PC-3 (cell line): ENCODE measurements at regions not wholly inside any gene's neighbourhood (a gene's known extent, or its start where the extent isn't known, plus 50 kb on each side); places are given as distances from the start of the nearest gene placed in this dataset.

ENCODE experiments used
- ATAC-seq: fragments of 200-7000 bp; cut with Tn5 transposase; 2 replicates; pipeline ENCODE4 v1.9.1; 2020; ENCODE audit warnings: mild to moderate bottlenecking, moderate library complexity
- BruUV-seq: library from RNA; stranded (reverse); fragments of 400-500 nt; replicated peaks from 2 replicates; lab custom pipeline; 2021; lab: Mats Ljungman, UMichigan
- CTCF ChIA-PET: fragments of 300-600 bp; sonication (Branson Sonifier 250); formaldehyde crosslinking; loops from one replicate; lab custom pipeline; 2022; ENCODE audit warnings: antibody characterized with exemption; lab: Charles Lee
- POLR2A ChIA-PET: fragments of 300-600 bp; sonication (Branson Sonifier 250); formaldehyde crosslinking; loops from one replicate; lab custom pipeline; 2022; ENCODE audit warnings: antibody characterized with exemption; ENCODE audit not compliant: unreplicated experiment; lab: Charles Lee
- DNase-seq: peaks from one replicate; pipeline ENCODE4 v3.0.0-alpha.2; 2015
- H2AFZ ChIP-seq: fragments of 300-600 bp; sonication (generic); 2 replicates; pipeline ENCODE4 v1.6.0; 2016; ENCODE audit warnings: antibody characterized with exemption, low read length
- H3F3A ChIP-seq: fragments of 300-600 bp; sonication (generic); one replicate; pipeline ENCODE4 v1.6.0; 2017; ENCODE audit warnings: antibody characterized with exemption, low read length, control low read depth, mild to moderate bottlenecking; ENCODE audit not compliant: unreplicated experiment
- H3K27ac ChIP-seq: fragments of 300-600 bp; sonication (generic); 2 replicates; pipeline ENCODE4 v1.5.1; 2016; ENCODE audit warnings: mild to moderate bottlenecking, low read length
- H3K27me3 ChIP-seq: fragments of 300-600 bp; sonication (generic); 2 replicates; pipeline ENCODE4 v1.6.1; 2016; ENCODE audit warnings: low read length, mixed read lengths
- H3K36me3 ChIP-seq: fragments of 300-600 bp; sonication (generic); 2 replicates; pipeline ENCODE4 v1.6.1; 2016; ENCODE audit warnings: low read depth, mixed run types, low read length, mixed read lengths
- H3K4me1 ChIP-seq: fragments of 300-600 bp; sonication (generic); 2 replicates; pipeline ENCODE4 v1.5.1; 2016; ENCODE audit warnings: low read length; ENCODE audit not compliant: insufficient read depth
- H3K4me2 ChIP-seq: fragments of 300-600 bp; sonication (generic); 2 replicates; pipeline ENCODE4 v1.6.0; 2016; ENCODE audit warnings: low read length
- H3K4me3 ChIP-seq: fragments of 300-600 bp; sonication (generic); 2 replicates; pipeline ENCODE4 v1.5.1; 2016; ENCODE audit warnings: mild to moderate bottlenecking, low read length, mixed read lengths
- H3K79me2 ChIP-seq: fragments of 300-600 bp; sonication (generic); 2 replicates; pipeline ENCODE4 v1.6.1; 2017; ENCODE audit warnings: low read length, mixed read lengths
- H3K9ac ChIP-seq: fragments of 300-600 bp; sonication (generic); 2 replicates; pipeline ENCODE4 v1.6.0; 2016; ENCODE audit warnings: mild to moderate bottlenecking, low read length
- H3K9me2 ChIP-seq: fragments of 300-600 bp; sonication (generic); replicated peaks from 2 replicates; pipeline ENCODE4 v1.6.1; 2016; ENCODE audit warnings: mixed run types, low read length, mixed read lengths
- H3K9me3 ChIP-seq: fragments of 300-600 bp; sonication (generic); 2 replicates; pipeline ENCODE4 v1.6.1; 2016; ENCODE audit warnings: low read length, mixed read lengths
- H4K20me1 ChIP-seq: fragments of 300-600 bp; sonication (generic); 2 replicates; pipeline ENCODE4 v1.6.1; 2016; ENCODE audit warnings: low read length, mixed read lengths
- EZH2 ChIP-seq: fragments of 300-600 bp; sonication (generic); IDR thresholded peaks from one replicate; pipeline ENCODE4 v1.6.1; 2017; ENCODE audit warnings: antibody characterized with exemption, mild to moderate bottlenecking, low read length; ENCODE audit not compliant: unreplicated experiment
- EZH2phosphoT487 ChIP-seq: fragments of 300-600 bp; sonication (generic); IDR thresholded peaks from 2 replicates; pipeline ENCODE4 v1.6.1; 2018; ENCODE audit warnings: mild to moderate bottlenecking, antibody characterized with exemption, low read length, borderline replicate concordance
- intact Hi-C: fragments of 100-400 bp; cut with micrococcal nuclease; formaldehyde crosslinking; loops from 2 replicates; pipeline ENCODE4 v1.9.0; 2023
- TF ChIP-seq, protein P1 (sequence below): fragments of 300-600 bp; sonication (generic); conservative IDR thresholded peaks from 2 replicates; pipeline ENCODE4 v1.5.1; 2017; ENCODE audit warnings: antibody characterized with exemption, low read depth, mild to moderate bottlenecking, low read length

DNA sequence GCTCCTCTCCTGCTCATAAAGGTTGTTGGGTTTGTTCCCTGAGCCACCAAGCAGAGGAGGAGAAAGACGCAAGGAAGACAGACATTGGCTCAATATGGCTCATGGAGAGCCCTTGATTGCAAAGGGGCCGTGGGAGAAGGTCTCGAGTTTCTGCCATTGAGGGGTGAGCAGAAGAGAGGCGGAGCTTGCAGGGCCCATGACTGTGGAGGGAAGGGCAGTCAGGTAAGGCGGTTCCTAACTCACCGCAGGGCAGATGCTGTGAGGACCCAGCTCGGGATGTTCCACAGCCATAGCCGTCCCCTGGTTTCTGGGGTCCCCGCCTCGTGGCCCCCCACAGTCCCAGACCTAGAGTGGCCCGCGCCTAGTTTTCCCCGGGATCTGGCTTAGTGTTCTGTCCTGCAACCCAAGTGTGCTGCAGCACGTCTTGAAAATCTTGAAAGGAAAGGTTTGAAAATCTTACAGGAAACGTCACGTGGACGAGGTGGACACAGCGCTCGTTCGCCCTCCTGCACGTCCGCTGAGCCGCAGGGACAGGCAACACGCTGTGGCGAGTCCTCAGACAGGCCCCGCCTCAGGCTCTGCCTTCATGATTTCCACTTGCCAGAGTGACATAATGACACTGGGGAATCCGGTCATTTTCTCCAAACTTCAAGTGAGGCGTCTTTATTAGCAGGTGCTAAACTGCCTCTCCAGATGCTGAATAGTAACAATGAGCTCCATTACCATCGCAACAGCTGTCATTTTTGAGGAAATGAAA lies 105.5 kb upstream of the HDAC4 start:
- ATAC-seq, result no peak

DNA sequence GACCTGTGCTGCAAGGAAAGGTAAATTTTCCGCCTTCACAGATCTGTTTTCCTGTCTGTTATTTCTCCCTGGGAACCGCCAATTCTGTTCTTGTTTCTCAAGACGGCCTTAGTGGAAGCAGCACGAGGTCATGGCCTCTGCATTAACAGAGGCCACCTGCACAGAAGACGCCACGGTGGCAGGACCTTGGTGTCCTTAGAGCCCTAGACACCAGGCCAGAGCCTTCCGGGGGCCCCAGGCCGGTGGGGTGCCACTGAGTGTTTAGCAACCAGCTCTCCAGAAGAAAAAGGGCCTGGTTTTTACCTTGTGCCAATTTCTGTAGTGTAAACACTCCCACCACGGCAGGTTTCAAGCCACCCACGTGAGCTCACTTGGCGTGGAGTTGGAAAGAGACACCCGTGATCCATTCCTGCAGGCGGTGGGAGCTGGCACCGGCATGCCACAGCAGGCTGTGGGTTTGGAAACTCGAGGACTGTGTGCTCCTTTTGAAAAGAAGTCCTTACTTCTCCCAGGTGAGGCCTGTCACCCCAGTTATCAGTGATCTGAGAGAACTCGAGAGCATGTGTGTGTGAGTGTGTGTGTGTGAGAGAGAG lies 103.9 kb upstream of the HDAC4 start:
- Histone ChIP-seq H3K27me3 (peaks cover 51% of the 10 kb centered on the region), H2AFZ (no peak overlapping the region), H3K4me1 (no peaks in the 10 kb centered on the region), H3K9ac (no peak overlapping the region), H3K4me2 (no peak overlapping the region), H3F3A (no peaks in the 10 kb centered on the region), H3K79me2 (no peaks in the 10 kb centered on the region), H3K9me2 (no peaks in the 10 kb centered on the region), H3K4me3 (no peak overlapping the region), H4K20me1 (no peaks in the 10 kb centered on the region), H3K36me3 (no peaks in the 10 kb centered on the region), H3K27ac (no peak overlapping the region), H3K9me3 (no peaks in the 10 kb centered on the region)
- ChIA-PET CTCF (no interaction called here), POLR2A (no interaction called here)
- ATAC-seq, result no peak
- DNase-seq, result no peak
- intact Hi-C loops, result no loop called here
- BruUV-seq, result no TSS peak
- no peak for TF ChIP-seq EZH2phosphoT487
- TF ChIP-seq EZH2, result no peak

More for the DNA sequence above, 105.5 kb upstream of the HDAC4 start:
- Histone ChIP-seq H3K36me3 (no peaks in the 10 kb centered on the region), H3K9me2 (no peaks in the 10 kb centered on the region), H3F3A (no peaks in the 10 kb centered on the region), H3K4me3 (no peak overlapping the region), H2AFZ (no peak overlapping the region), H4K20me1 (no peaks in the 10 kb centered on the region), H3K27ac (no peak overlapping the region), H3K9ac (no peak overlapping the region), H3K27me3 (peaks cover 38% of the 10 kb centered on the region), H3K4me2 (no peak overlapping the region), H3K4me1 (no peaks in the 10 kb centered on the region), H3K9me3 (no peaks in the 10 kb centered on the region), H3K79me2 (no peaks in the 10 kb centered on the region)
- intact Hi-C loops, result no loop called here
- BruUV-seq, result no TSS peak
- DNase-seq, result no peak
- ChIA-PET CTCF (interaction anchor here (0.6 kb wide), 1 partner anchor 640 kb away, joined by 3 read pairs; no protein-coding TSS in a partner anchor), POLR2A (interaction anchor here (0.7 kb wide), 1 partner anchor 591 kb away, joined by 4 read pairs; no protein-coding TSS in a partner anchor)
- no peak for TF ChIP-seq EZH2

DNA sequence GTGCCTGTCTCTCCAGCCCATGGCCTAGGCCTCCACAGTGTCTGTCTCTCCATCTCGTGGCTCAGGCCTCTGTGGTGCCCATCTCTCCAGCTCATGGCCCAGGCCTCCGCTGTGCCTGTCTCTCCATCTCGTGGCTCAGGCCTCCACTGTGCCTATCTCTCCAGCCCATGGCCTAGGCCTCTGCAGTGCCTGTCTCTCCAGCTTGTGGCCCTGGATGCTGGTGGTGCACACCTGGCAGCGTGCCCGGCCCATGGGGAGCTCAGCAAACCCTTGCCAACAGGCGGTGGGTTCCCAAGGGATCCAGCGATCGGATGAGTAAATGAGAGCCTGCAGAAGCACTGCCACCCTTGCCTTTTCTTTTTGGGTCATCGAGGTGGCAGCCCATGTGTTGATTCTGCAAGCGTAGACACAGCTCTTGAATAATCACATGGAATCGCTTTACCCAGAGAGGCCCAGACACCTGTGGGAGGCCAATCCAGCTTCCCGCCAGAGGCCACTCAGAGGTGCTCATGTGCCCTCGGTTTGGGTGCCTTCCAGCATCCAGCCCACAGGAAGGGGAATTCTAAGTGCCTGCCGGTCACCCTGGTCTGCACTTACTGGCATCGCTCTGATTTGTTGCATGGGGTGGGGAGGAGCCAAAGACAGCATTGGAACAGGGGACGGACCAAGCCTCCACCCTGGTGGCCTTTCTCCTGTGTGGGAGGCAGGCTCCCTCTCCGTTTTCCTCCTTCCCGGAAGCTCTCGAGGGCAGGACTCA lies 101.8 kb upstream of the HDAC4 start:
- H3K27ac ChIP-seq, result no peak overlapping the region
- no peaks in the 10 kb centered on the region for H3F3A ChIP-seq
- BruUV-seq, result no TSS peak
- ChIA-PET POLR2A (no interaction called here), CTCF (no interaction called here)
- TF ChIP-seq EZH2phosphoT487 (no peak), EZH2 (no peak)
- TF ChIP-seq, protein P1, sequence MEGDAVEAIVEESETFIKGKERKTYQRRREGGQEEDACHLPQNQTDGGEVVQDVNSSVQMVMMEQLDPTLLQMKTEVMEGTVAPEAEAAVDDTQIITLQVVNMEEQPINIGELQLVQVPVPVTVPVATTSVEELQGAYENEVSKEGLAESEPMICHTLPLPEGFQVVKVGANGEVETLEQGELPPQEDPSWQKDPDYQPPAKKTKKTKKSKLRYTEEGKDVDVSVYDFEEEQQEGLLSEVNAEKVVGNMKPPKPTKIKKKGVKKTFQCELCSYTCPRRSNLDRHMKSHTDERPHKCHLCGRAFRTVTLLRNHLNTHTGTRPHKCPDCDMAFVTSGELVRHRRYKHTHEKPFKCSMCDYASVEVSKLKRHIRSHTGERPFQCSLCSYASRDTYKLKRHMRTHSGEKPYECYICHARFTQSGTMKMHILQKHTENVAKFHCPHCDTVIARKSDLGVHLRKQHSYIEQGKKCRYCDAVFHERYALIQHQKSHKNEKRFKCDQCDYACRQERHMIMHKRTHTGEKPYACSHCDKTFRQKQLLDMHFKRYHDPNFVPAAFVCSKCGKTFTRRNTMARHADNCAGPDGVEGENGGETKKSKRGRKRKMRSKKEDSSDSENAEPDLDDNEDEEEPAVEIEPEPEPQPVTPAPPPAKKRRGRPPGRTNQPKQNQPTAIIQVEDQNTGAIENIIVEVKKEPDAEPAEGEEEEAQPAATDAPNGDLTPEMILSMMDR, result no peak
- no peak overlapping the region for H3K4me3 ChIP-seq
- no peaks in the 10 kb centered on the region for H3K9me2 ChIP-seq
- no peaks in the 10 kb centered on the region for H3K4me1 ChIP-seq
- no peak overlapping the region for H3K4me2 ChIP-seq
- intact Hi-C loops, result no loop called here
- H3K36me3 ChIP-seq, result no peaks in the 10 kb centered on the region
- H3K9ac ChIP-seq, result no peak overlapping the region
- H3K27me3 ChIP-seq, result peaks cover 50% of the 10 kb centered on the region; the same call in 1 of the 2 replicates
- DNase-seq, result no peak
- no peaks in the 10 kb centered on the region for H4K20me1 ChIP-seq
- H3K79me2 ChIP-seq, result no peaks in the 10 kb centered on the region
- ATAC-seq, result no peak
- H2AFZ ChIP-seq, result no peak overlapping the region
- H3K9me3 ChIP-seq, result no peaks in the 10 kb centered on the region
